Neural crest cell (in vitro differentiated cells): ENCODE measurements at regions not wholly inside any gene's neighbourhood (a gene's known extent, or its start where the extent isn't known, plus 50 kb on each side); places are given as distances from the start of the nearest gene placed in this dataset.

Source experiments
- DNase-seq: peaks from one replicate; pipeline ENCODE4 v3.0.0; 2021; ENCODE audit warnings: low read depth, mixed read lengths, low spot score
- H3K27ac Mint-ChIP-seq: one replicate; pipeline ENCODE4 v1.8.0; 2021; ENCODE audit warnings: mild to moderate bottlenecking, mixed read lengths; ENCODE audit not compliant: unreplicated experiment
- H3K27me3 Mint-ChIP-seq: 2 replicates; pipeline ENCODE4 v1.8.0; 2021; ENCODE audit warnings: low read depth, mild to moderate bottlenecking, mixed read lengths
- H3K36me3 Mint-ChIP-seq: 2 replicates; pipeline ENCODE4 v1.8.0; 2021; ENCODE audit warnings: low read depth, mild to moderate bottlenecking, mixed read lengths
- H3K4me1 Mint-ChIP-seq: 2 replicates; pipeline ENCODE4 v1.8.0; 2021; ENCODE audit warnings: mixed read lengths
- H3K4me3 Mint-ChIP-seq: one replicate; pipeline ENCODE4 v1.8.0; 2021; ENCODE audit warnings: mild to moderate bottlenecking, mixed read lengths
- H3K9me3 Mint-ChIP-seq: 2 replicates; pipeline ENCODE4 v1.8.0; 2021; ENCODE audit warnings: mixed read lengths
- TF ChIP-seq, protein P1 (sequence below): fragments of 200-600 bp; sonication (generic); conservative IDR thresholded peaks from 2 replicates; pipeline ENCODE4 v1.5.0; 2021; ENCODE audit warnings: antibody characterized with exemption, mild to moderate bottlenecking

DNA sequence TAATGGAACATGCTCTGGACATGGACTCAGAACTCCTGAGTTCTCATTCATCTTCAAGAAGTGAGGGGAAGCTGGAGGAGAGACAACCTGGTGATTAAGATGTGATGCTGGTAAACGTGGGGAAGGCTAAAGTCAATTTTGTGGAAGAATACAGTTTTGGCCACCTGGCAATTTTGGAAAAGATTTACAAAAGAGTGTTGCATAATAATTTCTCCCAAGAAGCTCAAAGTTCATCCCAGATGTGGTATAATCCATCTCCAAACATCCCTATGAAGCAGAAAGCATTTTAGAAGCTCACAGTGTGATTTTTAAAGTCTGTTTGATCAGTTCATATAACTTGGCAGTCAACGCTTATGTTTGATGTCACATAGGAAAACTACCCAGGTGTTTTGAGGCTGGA is 208.7 kb downstream of the LMX1A start:
- no peaks in the 10 kb centered on the region for H3K9me3 Mint-ChIP-seq
- no peaks in the 10 kb centered on the region for H3K36me3 Mint-ChIP-seq
- no peaks in the 10 kb centered on the region for H3K4me1 Mint-ChIP-seq
- TF ChIP-seq, protein P1, sequence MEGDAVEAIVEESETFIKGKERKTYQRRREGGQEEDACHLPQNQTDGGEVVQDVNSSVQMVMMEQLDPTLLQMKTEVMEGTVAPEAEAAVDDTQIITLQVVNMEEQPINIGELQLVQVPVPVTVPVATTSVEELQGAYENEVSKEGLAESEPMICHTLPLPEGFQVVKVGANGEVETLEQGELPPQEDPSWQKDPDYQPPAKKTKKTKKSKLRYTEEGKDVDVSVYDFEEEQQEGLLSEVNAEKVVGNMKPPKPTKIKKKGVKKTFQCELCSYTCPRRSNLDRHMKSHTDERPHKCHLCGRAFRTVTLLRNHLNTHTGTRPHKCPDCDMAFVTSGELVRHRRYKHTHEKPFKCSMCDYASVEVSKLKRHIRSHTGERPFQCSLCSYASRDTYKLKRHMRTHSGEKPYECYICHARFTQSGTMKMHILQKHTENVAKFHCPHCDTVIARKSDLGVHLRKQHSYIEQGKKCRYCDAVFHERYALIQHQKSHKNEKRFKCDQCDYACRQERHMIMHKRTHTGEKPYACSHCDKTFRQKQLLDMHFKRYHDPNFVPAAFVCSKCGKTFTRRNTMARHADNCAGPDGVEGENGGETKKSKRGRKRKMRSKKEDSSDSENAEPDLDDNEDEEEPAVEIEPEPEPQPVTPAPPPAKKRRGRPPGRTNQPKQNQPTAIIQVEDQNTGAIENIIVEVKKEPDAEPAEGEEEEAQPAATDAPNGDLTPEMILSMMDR, result no peak
- no peak for DNase-seq
- H3K27me3 Mint-ChIP-seq, result peaks cover 91% of the 10 kb centered on the region
- H3K4me3 Mint-ChIP-seq, result no peak overlapping the region
- no peak overlapping the region for H3K27ac Mint-ChIP-seq

DNA sequence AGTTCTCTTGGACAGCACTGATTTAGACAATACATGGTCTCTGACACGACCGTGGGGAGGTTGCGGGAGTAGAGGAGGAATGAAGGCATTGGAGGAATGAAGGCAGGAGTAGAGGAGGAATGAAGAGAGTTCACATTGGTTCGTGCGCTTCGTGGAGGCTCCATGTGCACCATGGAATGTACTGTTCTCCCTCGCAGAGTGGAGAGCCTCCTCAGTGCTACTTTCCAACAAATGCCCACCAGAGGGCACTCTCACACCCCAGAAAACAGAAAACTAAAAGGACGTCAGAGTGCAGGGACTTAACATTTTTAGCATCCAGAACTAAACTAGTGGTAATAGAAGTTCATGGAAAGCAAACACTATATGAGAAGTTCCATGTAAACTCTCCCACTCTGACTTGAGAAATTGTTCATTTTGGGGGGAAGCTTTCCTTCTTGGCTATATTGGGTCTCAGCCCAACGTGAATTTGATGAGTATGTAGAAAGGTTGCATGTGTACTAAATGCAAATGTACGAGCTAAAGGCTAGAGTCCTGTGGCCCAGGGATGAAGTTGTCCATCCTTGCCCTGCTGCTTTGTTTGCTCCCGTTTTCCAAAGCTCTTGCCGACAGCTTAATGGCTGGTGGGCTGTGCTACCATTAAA is 211.6 kb downstream of the LMX1A start:
- DNase-seq, result peak; percentile 64
- Mint-ChIP-seq H3K27me3 (peaks cover 91% of the 10 kb centered on the region), H3K4me3 (no peak overlapping the region), H3K9me3 (no peaks in the 10 kb centered on the region), H3K27ac (peak overlapping the region; percentile 1), H3K36me3 (no peaks in the 10 kb centered on the region), H3K4me1 (no peaks in the 10 kb centered on the region)
- TF ChIP-seq, protein P1, result peak; percentile 86

DNA sequence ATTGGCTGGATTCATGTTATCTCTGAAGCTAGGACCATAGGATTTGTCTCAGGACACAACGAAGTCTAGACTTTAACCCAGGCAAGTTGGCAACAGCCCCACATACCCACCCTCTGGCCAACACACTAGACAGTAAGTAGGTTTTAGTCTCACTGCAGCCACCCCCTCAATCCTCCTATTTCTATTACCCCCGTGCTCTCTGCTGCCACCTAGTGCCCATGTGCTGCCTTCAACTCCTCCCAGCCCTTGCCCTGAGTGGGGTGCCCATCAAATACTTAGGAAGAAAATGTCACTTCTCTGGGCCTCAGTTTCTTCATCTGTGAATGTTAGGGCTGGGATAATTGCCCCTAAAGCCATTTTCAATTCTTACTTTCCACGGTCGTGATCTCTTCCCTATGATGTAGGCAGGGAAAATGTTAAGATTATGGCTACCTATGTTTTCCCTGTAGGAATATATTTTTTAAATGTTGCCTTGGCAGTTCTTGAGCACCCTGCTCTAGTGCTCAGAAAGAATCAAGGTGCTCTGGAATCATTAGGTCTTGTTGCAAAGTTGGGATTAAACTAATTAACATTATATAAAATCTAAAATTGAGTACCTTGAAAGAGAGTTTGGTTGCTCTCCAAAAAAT is 213.0 kb downstream of the LMX1A start:
- H3K4me1 Mint-ChIP-seq, result no peaks in the 10 kb centered on the region
- H3K4me3 Mint-ChIP-seq, result no peak overlapping the region
- H3K9me3 Mint-ChIP-seq, result no peaks in the 10 kb centered on the region
- peaks cover 92% of the 10 kb centered on the region for H3K27me3 Mint-ChIP-seq
- TF ChIP-seq, protein P1, result peak; percentile 63
- H3K27ac Mint-ChIP-seq, result no peak overlapping the region
- H3K36me3 Mint-ChIP-seq, result no peaks in the 10 kb centered on the region
- DNase-seq, result no peak

DNA sequence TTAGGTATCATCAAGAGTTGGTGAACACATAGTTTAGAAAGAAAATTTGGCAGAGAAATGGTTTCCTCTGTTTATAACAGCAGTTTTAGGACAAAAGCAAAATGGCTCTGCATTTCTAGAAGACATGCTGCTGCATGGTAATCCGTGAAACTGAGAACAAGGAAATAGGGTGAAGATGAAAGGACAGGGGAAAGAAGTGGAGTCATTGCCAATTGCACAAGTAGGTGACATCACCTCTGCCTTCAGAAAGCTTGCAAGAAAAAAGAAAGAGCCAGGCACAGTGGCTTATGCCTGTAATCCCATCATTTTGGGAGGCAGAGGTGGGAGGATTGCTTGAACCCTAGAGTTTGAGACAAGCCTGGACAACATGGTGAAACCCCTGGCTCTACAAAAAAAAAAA is 217.6 kb downstream of the LMX1A start:
- Mint-ChIP-seq H3K4me3 (no peak overlapping the region), H3K27me3 (peaks cover 94% of the 10 kb centered on the region), H3K36me3 (no peaks in the 10 kb centered on the region), H3K27ac (no peak overlapping the region), H3K4me1 (no peaks in the 10 kb centered on the region), H3K9me3 (no peaks in the 10 kb centered on the region)
- TF ChIP-seq, protein P1, result no peak
- no peak for DNase-seq

DNA sequence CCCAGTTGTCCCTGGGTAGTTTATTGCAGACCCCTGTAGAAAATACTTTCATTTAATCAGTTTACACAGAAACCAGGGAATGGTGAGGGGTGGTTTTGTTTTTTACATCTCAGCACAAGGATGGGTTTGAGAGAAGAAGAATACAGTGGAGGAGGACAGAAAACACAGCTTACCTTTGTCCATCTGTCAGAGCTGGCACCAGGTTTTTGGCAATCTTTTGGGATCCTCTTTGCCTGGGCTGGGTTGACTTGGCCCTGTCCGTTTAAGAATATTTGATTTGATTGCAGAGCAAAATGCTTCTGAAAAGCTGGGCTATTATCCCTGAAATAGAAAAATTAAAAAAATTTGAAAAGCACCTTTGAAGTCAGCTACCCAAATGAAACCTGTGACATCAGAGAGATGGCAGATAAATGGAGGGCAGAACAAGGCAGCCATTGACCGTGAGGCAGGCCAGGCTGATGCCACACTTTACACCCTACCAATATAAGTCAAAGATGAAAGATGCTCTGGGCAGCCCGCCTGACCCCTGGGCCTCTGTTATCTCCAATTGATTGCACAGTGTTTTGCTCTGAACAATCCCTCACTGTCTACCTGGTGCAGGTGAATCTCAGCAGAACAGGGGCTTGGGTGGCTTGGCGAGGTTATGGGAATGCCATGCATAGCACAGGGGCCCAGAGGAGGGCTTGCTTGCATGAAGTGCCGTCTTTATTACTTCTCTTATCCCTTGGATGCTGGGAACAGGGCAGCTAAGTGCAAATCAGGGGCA is 218.8 kb downstream of the LMX1A start:
- Mint-ChIP-seq H3K4me3 (no peak overlapping the region), H3K27ac (no peak overlapping the region), H3K9me3 (no peaks in the 10 kb centered on the region), H3K27me3 (peaks cover 93% of the 10 kb centered on the region), H3K36me3 (no peaks in the 10 kb centered on the region), H3K4me1 (no peaks in the 10 kb centered on the region)
- TF ChIP-seq, protein P1, result no peak
- DNase-seq, result no peak
